ENCODE measurements at regions not wholly inside any gene's neighbourhood (a gene's known extent, or its start where the extent isn't known, plus 50 kb on each side); places are given as distances from the start of the nearest gene placed in this dataset.

- Mint-ChIP-seq H3K36me3 (no peaks in the 10 kb centered on the region), H3K4me1 (peaks cover 26% of the 10 kb centered on the region), H3K27ac (no peak overlapping the region), H3K9me3 (no peaks in the 10 kb centered on the region), H3K4me3 (no peak overlapping the region), H3K27me3 (ENCODE audit: insufficient read depth, low read depth) (no peaks in the 10 kb centered on the region)
- Histone ChIP-seq H3K4me3 (no peak overlapping the region), H4K20me1 (ENCODE audit: low read depth) (no peaks in the 10 kb centered on the region), H3K27ac (no peak overlapping the region), H3K4me1 (peaks cover 24% of the 10 kb centered on the region), H3K36me3 (no peaks in the 10 kb centered on the region), H3K4me2 (peak overlapping the region; percentile 40), H3K9me3 (ENCODE audit: low read depth) (no peaks in the 10 kb centered on the region), H3K9ac (no peak overlapping the region), H3K27me3 (no peaks in the 10 kb centered on the region), H2AFZ (replicated peaks) (no peak overlapping the region), H3K79me2 (ENCODE audit: low read depth) (no peaks in the 10 kb centered on the region), H3F3A (ENCODE audit: low read depth) (peaks cover 22% of the 10 kb centered on the region)
- DNase-seq (ENCODE audit: low spot score) = peak; percentile 66
- peak; percentile 68 for TF ChIP-seq CTCF (IDR thresholded peaks at IDR 0.05)
- TF ChIP-seq EZH2 (IDR thresholded peaks at IDR 0.05) = no peak
- no peak for TF ChIP-seq EZH2phosphoT487 (IDR thresholded peaks at IDR 0.05)
Observed at GRCh38 chr10:114879541-114880158, 58.1 kb downstream of the FHIP2A start.

GRCh38 chr10:114881417-114881816 is 56.6 kb upstream of the TRUB1 start:
- DNase-seq (ENCODE audit: low spot score) = peak; percentile 20
- no peak for TF ChIP-seq CTCF (IDR thresholded peaks at IDR 0.05)
- no peak for TF ChIP-seq EZH2 (IDR thresholded peaks at IDR 0.05)
- no peak for TF ChIP-seq EZH2phosphoT487 (IDR thresholded peaks at IDR 0.05)
- H3K4me1 Mint-ChIP-seq = peaks cover 21% of the 10 kb centered on the region
- peak overlapping the region; percentile 19 for H3K27ac Mint-ChIP-seq
- no peaks in the 10 kb centered on the region for H3K27me3 Mint-ChIP-seq (ENCODE audit: insufficient read depth, low read depth)
- Histone ChIP-seq H3K36me3 (no peaks in the 10 kb centered on the region), H3K9ac (no peak overlapping the region), H3K27me3 (no peaks in the 10 kb centered on the region), H2AFZ (replicated peaks) (peak overlapping the region; percentile 12), H3K4me2 (peak overlapping the region; percentile 28), H4K20me1 (ENCODE audit: low read depth) (no peaks in the 10 kb centered on the region), H3K4me1 (peaks cover 24% of the 10 kb centered on the region), H3K9me3 (ENCODE audit: low read depth) (no peaks in the 10 kb centered on the region), H3K4me3 (no peak overlapping the region), H3K79me2 (ENCODE audit: low read depth) (no peaks in the 10 kb centered on the region), H3K27ac (no peak overlapping the region), H3F3A (ENCODE audit: low read depth) (peaks cover 17% of the 10 kb centered on the region)
- no peaks in the 10 kb centered on the region for H3K36me3 Mint-ChIP-seq
- no peak overlapping the region for H3K4me3 Mint-ChIP-seq
- no peaks in the 10 kb centered on the region for H3K9me3 Mint-ChIP-seq

- H3K36me3 Mint-ChIP-seq = no peaks in the 10 kb centered on the region
- Histone ChIP-seq H3F3A (ENCODE audit: low read depth) (peaks cover 17% of the 10 kb centered on the region), H3K4me1 (peaks cover 24% of the 10 kb centered on the region), H3K79me2 (ENCODE audit: low read depth) (no peaks in the 10 kb centered on the region), H4K20me1 (ENCODE audit: low read depth) (no peaks in the 10 kb centered on the region), H3K36me3 (no peaks in the 10 kb centered on the region), H3K27me3 (no peaks in the 10 kb centered on the region), H3K9ac (no peak overlapping the region), H3K4me2 (peak overlapping the region; percentile 28), H3K4me3 (no peak overlapping the region), H3K27ac (no peak overlapping the region), H3K9me3 (ENCODE audit: low read depth) (no peaks in the 10 kb centered on the region), H2AFZ (replicated peaks) (no peak overlapping the region)
- TF ChIP-seq EZH2 (IDR thresholded peaks at IDR 0.05) (no peak), CTCF (IDR thresholded peaks at IDR 0.05) (no peak)
- no peak overlapping the region for H3K4me3 Mint-ChIP-seq
- no peaks in the 10 kb centered on the region for H3K27me3 Mint-ChIP-seq (ENCODE audit: insufficient read depth, low read depth)
- H3K27ac Mint-ChIP-seq = no peak overlapping the region
- H3K4me1 Mint-ChIP-seq = peaks cover 18% of the 10 kb centered on the region
- H3K9me3 Mint-ChIP-seq = no peaks in the 10 kb centered on the region
- DNase-seq (ENCODE audit: low spot score) = no peak
Observed at GRCh38 chr10:114881901-114882300, 56.1 kb upstream of the TRUB1 start.

Data from neural progenitor cell (in vitro differentiated cells).